Heart left ventricle (tissue), 16 donors: ENCODE measurements at regions not wholly inside any gene's neighbourhood (a gene's known extent, or its start where the extent isn't known, plus 50 kb on each side); places are given as distances from the start of the nearest gene placed in this dataset.
A peak's percentile ranks its signal among the peaks of the same experiment; 100 is the strongest.
"Not testable (repeated sequence)": the region's sequence is repeated elsewhere in the genome, so short reads cannot be mapped to it uniquely, and the experiment has no call there.

Source experiments
- ATAC-seq, 4 donors: fragments of 200-7000 bp; cut with Tn5 transposase; one replicate each; pipeline ENCODE4 v1.9.1; 2020 to 2022; ENCODE audit warnings: moderate library complexity in 4 of 4, mild to moderate bottlenecking in 3 of 4, moderate number of reproducible peaks in 1 of 4
- DNase-seq, 5 donors: peaks; one replicate each; pipeline ENCODE4 v3.0.0-alpha.2; 2020
- H3K27ac ChIP-seq, 12 donors: fragments of 200-600 bp; sonication (generic) in 4 of 12; one replicate each; pipeline versions ENCODE4 v1.5.0 to v1.8.0; 2016 to 2022; ENCODE audit warnings: mild to moderate bottlenecking in 2 of 12
- H3K27me3 ChIP-seq, 9 donors: fragments of 200-600 bp; sonication (generic) in 2 of 9; one replicate each; pipeline versions ENCODE4 v1.5.1 to v1.8.0; 2016 to 2022; ENCODE audit warnings: mild to moderate bottlenecking in 3 of 9
- H3K36me3 ChIP-seq, 9 donors: fragments of 200-600 bp; sonication (generic) in 2 of 9; one replicate each; pipeline versions ENCODE4 v1.5.0 to v1.8.0; 2018 to 2022; ENCODE audit warnings: mild to moderate bottlenecking in 2 of 9
- H3K4me1 ChIP-seq, 12 donors: fragments of 200-600 bp; sonication (generic) in 4 of 12; one replicate each; pipeline versions ENCODE4 v1.5.0 to v1.8.0; 2016 to 2022; ENCODE audit warnings: mild to moderate bottlenecking in 3 of 12
- H3K4me3 ChIP-seq, 12 donors: fragments of 200-600 bp; sonication (generic) in 4 of 12; one replicate each; pipeline versions ENCODE4 v1.5.0 to v1.8.0; 2017 to 2022; ENCODE audit warnings: mild to moderate bottlenecking in 9 of 12, moderate library complexity in 4 of 12
- H3K9me3 ChIP-seq, 12 donors: fragments of 200-600 bp; sonication (generic) in 4 of 12; one replicate each; pipeline versions ENCODE4 v1.5.0 to v1.8.0; 2016 to 2022; ENCODE audit warnings: mild to moderate bottlenecking in 1 of 12
- CTCF ChIP-seq, 12 donors: fragments of 200-600 bp; sonication (generic) in 4 of 12; IDR thresholded peaks; one replicate each; pipeline versions ENCODE4 v1.5.0 to v1.8.0; 2018 to 2022; ENCODE audit warnings: antibody characterized with exemption in 12 of 12, mild to moderate bottlenecking in 5 of 12
- POLR2A ChIP-seq, 2 donors: fragments of 450-650 bp; IDR thresholded peaks; one replicate each; pipeline ENCODE4 v1.6.1; 2017; ENCODE audit warnings: antibody characterized with exemption in 2 of 2, mild to moderate bottlenecking in 2 of 2, moderate library complexity in 2 of 2
- WGBS, 4 donors: extraction: QIAGEN DNeasy Blood & Tissue Kit in 2 of 4; methylation state at CpG; one replicate each; pipeline versions ENCODE4 v1.1.5 to v1.1.7; 2013 to 2018; 5-methylcytosine and 5-hydroxymethylcytosine counted together
- intact Hi-C, 10 donors: fragments of 100-400 bp; cut with DNase I; formaldehyde crosslinking; loops; one replicate each; pipeline versions ENCODE4 v1.11.1 to v1.14.2; 2022
- donor health status: ischemic (EF 13 %, LVEDD 7.1; RV severe dilation, severe dysfunction).
- donor health status: healthy with polysubstance abuse.
- donor health status: DM: no; HTN: yes; CAD: no.
- donor health status: DM: no; HTN: no; CAD: no.
- donor health status: ischemic (EF 25% LVEDD 6.9; RV normal size, moderate dysfunction).
- donor health status: ischemic (EF 25% LVEDD 5.7; RV mildly dilated, moderate dysfunction).
- donor health status: healthy.
- donor health status: DM: yes; HTN: yes; CAD: no.
- donor health status: ischemic (EF 35%, LVEDD 5.7; RV mildly dilated, moderate dysfunction).
- donor health status: nonischemic (EF 11% LVEDD 7.7; RV severe dilation, severe dysfunction).
- donor health status: DM: yes; HTN: yes; CAD: no.
- donor health status: PGD.
- donor health status: ischemic (EF 29% LVEDD 5.4; RV normal size, mild dysfunction).
- donor health status: nonischemic (EF 23%, LVEDD 6.1; RV moderate dilation, normal function).

- intact Hi-C loops: no loop called here
- no peak for ATAC-seq
- Histone ChIP-seq H3K4me3 (peak overlapping the region; percentile 6 to 53 (median 46)), H3K9me3 (peaks cover 0 to 3% (median 0%) of the 10 kb centered on the region in 12 donors), H3K27me3 (peaks cover 11 to 43% (median 28%) of the 10 kb centered on the region in 9 donors), H3K36me3 (no peaks in the 10 kb centered on the region), H3K4me1 (peaks cover 0 to 27% (median 11%) of the 10 kb centered on the region in 12 donors), H3K27ac (no peak overlapping the region)
- TF ChIP-seq CTCF (IDR thresholded peaks at IDR 0.05) (no peak), POLR2A (IDR thresholded peaks at IDR 0.05) (no peak)
- 2 to 4% (median 3%) methylated on average over 123 of the region's 123 CpGs for WGBS, 4 donors
- DNase-seq: peak; percentile 25 to 76 (median 43)
Observed at GRCh38 chr2:91477731-91478672, 2786.5 kb downstream of the RPIA start.

- intact Hi-C loops, H3K27ac ChIP-seq, ATAC-seq, H3K9me3 ChIP-seq, H3K36me3 ChIP-seq: not testable (repeated sequence)
- H3K4me1 ChIP-seq: peaks cover 0 to 27% (median 11%) of the 10 kb centered on the region in 12 donors
- WGBS, 4 donors: 2 to 9% (median 4%) methylated on average over 63 to 70 of the region's 70 CpGs
- peak overlapping the region; percentile 6 to 53 (median 46) for H3K4me3 ChIP-seq
- peak in 3 of 5 donors; percentile 26 to 62 (median 27) for DNase-seq
- peaks cover 11 to 40% (median 28%) of the 10 kb centered on the region in 9 donors for H3K27me3 ChIP-seq
Observed at GRCh38 chr2:91478851-91479718, 2787.6 kb downstream of the RPIA start.

DNA sequence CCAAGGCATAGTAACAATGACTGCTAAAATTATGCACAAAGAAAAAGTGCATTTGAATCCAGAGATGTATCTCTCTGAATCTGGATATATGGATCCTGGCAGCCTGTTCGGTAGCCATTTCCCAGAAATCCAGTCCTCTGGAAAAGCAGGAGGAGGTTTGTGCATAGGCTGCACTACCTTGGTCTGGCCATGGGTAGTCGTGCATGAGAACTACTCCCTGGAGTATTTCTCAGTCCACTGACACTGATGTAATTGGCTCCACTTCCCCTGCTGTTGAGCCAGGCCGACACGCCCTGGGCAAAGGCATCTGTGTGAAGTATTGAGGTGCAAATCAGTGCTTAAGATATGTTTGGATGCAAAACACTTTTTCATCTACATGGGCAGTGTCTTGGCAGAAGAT, 2793.8 kb downstream of the RPIA start:
- DNase-seq: peak in 1 of 5 donors; percentile 18
- H3K27ac ChIP-seq, H3K4me3 ChIP-seq, H3K9me3 ChIP-seq, intact Hi-C loops, ATAC-seq, H3K4me1 ChIP-seq, H3K36me3 ChIP-seq: not testable (repeated sequence)
- WGBS, 4 donors: 12 to 27% (median 16%) methylated on average over 4 of the region's 4 CpGs
- H3K27me3 ChIP-seq: peaks cover 0 to 20% (median 5%) of the 10 kb centered on the region in 9 donors

- H3K4me3 ChIP-seq, H3K36me3 ChIP-seq, H3K27me3 ChIP-seq, H3K27ac ChIP-seq, H3K4me1 ChIP-seq, H3K9me3 ChIP-seq, intact Hi-C loops: not testable (repeated sequence)
- ATAC-seq: peak in 1 of 4 donors; percentile 29
- DNase-seq: peak in 1 of 5 donors; percentile 14
- WGBS, 4 donors: 57 to 71% (median 64%) methylated on average over 9 to 15 of the region's 18 CpGs
Observed at GRCh38 chr2:91497129-91498064, 2805.9 kb downstream of the RPIA start.

DNA sequence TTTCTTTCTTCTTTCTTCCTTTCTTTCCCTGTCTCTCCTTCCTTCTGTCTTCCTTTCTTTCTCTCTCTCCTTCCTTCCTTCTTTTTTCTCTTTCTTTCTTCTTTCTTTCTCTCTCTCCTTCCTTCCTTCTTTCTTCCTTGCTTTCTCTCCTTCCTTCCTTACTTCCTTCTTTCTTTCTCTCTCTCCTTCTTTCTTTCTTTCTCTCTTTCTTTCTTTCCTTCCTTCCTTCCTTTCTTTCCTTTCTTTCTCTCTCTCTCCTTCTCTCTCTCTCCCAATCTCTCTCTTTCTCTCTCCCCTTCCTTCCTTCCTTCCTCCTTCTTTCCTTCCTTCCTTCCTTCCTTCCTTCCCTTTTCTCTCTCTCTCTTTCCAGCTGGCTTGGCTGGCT, 2806.6 kb downstream of the RPIA start:
- H3K4me1 ChIP-seq, H3K4me3 ChIP-seq, H3K36me3 ChIP-seq, H3K27me3 ChIP-seq, H3K9me3 ChIP-seq, DNase-seq, ATAC-seq, H3K27ac ChIP-seq, intact Hi-C loops: not testable (repeated sequence)

- intact Hi-C loops, H3K9me3 ChIP-seq, H3K27ac ChIP-seq, H3K4me3 ChIP-seq, H3K36me3 ChIP-seq, H3K27me3 ChIP-seq, ATAC-seq, H3K4me1 ChIP-seq: not testable (repeated sequence)
- 63 to 79% (median 76%) methylated on average over 2 of the region's 2 CpGs for WGBS, 4 donors
- peak in 4 of 5 donors; percentile 33 to 73 (median 42) for DNase-seq
Observed at GRCh38 chr2:91498513-91499250, 2807.2 kb downstream of the RPIA start.

DNA sequence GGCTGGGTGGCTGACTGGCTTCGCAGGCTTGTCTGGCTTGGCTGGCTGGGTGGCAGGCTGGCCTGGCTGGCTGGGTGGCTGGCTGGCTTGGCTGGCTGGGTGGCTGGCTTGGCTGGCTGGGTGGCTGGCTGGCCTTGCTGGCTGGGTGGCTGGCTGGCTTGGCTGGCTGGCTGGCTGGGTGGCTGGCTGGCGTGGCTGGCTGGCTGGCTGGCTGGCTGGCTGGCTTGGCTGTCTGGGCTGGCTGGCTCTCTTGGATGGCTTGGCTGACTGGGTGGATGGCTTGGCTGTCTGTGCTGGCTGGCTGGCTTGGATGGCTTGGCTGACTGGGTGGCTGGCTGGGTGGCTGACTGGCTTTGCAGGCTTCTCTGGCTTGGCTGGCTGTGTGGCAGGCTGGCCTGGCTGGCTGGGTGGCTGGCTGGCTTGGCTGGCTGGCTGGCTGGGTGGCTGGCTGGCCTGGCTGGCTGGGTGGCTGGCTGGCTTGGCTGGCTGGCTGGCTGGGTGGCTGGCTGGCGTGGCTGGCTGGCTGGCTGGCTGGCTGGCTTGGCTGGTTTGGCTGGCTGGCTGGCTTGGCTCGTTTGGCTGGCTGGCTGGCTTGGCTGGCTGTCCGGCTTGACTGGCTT, 2808.1 kb downstream of the RPIA start:
- H3K4me1 ChIP-seq, intact Hi-C loops, H3K27me3 ChIP-seq, H3K4me3 ChIP-seq, H3K36me3 ChIP-seq, ATAC-seq, H3K27ac ChIP-seq, H3K9me3 ChIP-seq: not testable (repeated sequence)
- DNase-seq: peak in 2 of 5 donors; percentile 23 to 60
- WGBS, 4 donors: 57 to 66% (median 62%) methylated on average over 4 to 5 of the region's 5 CpGs
